ENCODE measurements at regions not wholly inside any gene's neighbourhood (a gene's known extent, or its start where the extent isn't known, plus 50 kb on each side); places are given as distances from the start of the nearest gene placed in this dataset.

GRCh38 chr13:73477441-73477840 is 418.6 kb downstream of the KLF5 start:
- CTCF ChIA-PET, result no interaction called here
- TF ChIP-seq CTCF (IDR thresholded peaks at IDR 0.05), result no peak
- Mint-ChIP-seq H3K9me3 (no peaks in the 10 kb centered on the region), H3K27me3 (no peaks in the 10 kb centered on the region), H3K36me3 (ENCODE audit: low read depth) (no peaks in the 10 kb centered on the region), H3K4me1 (ENCODE audit: low read depth) (no peaks in the 10 kb centered on the region), H3K4me3 (no peak overlapping the region), H3K27ac (no peak overlapping the region)
- no peak for DNase-seq
- intact Hi-C loops (cut with micrococcal nuclease), result no loop called here
- ATAC-seq, result no peak
- POLR2A ChIA-PET, result no interaction called here

GRCh38 chr13:73473016-73473415 is 414.2 kb downstream of the KLF5 start:
- TF ChIP-seq CTCF (IDR thresholded peaks at IDR 0.05), result no peak
- intact Hi-C loops (cut with micrococcal nuclease), result no loop called here
- Mint-ChIP-seq H3K36me3 (ENCODE audit: low read depth) (no peaks in the 10 kb centered on the region), H3K9me3 (no peaks in the 10 kb centered on the region), H3K27ac (no peak overlapping the region), H3K27me3 (no peaks in the 10 kb centered on the region), H3K4me3 (no peak overlapping the region), H3K4me1 (ENCODE audit: low read depth) (no peaks in the 10 kb centered on the region)
- ATAC-seq (no peak), DNase-seq (no peak)
- ChIA-PET CTCF (no interaction called here), POLR2A (no interaction called here)

GRCh38 chr13:73467125-73467524 is 408.3 kb downstream of the KLF5 start:
- ChIA-PET CTCF (interaction anchor here (1.5 kb wide), 1 partner anchor 9 kb away, joined by 4 read pairs; no protein-coding TSS in a partner anchor), POLR2A (no interaction called here)
- intact Hi-C loops (cut with micrococcal nuclease), result no loop called here
- ATAC-seq, result no peak
- H3K4me3 Mint-ChIP-seq, result no peak overlapping the region
- H3K27ac Mint-ChIP-seq, result no peak overlapping the region
- TF ChIP-seq CTCF (IDR thresholded peaks at IDR 0.05), result no peak
- H3K27me3 Mint-ChIP-seq, result no peaks in the 10 kb centered on the region
- no peaks in the 10 kb centered on the region for H3K4me1 Mint-ChIP-seq (ENCODE audit: low read depth)
- DNase-seq, result no peak
- no peaks in the 10 kb centered on the region for H3K36me3 Mint-ChIP-seq (ENCODE audit: low read depth)
- H3K9me3 Mint-ChIP-seq, result no peaks in the 10 kb centered on the region

- Mint-ChIP-seq H3K27ac (no peak overlapping the region), H3K4me1 (ENCODE audit: low read depth) (no peaks in the 10 kb centered on the region), H3K27me3 (no peaks in the 10 kb centered on the region), H3K4me3 (no peak overlapping the region), H3K9me3 (no peaks in the 10 kb centered on the region), H3K36me3 (ENCODE audit: low read depth) (no peaks in the 10 kb centered on the region)
- ChIA-PET POLR2A (no interaction called here), CTCF (interaction anchor here (1.5 kb wide), 1 partner anchor 10 kb away, joined by 4 read pairs; no protein-coding TSS in a partner anchor)
- DNase-seq, result no peak
- intact Hi-C loops (cut with micrococcal nuclease), result no loop called here
- no peak for ATAC-seq
- TF ChIP-seq CTCF (IDR thresholded peaks at IDR 0.05), result no peak
Observed at GRCh38 chr13:73466561-73466960, 407.8 kb downstream of the KLF5 start.

GRCh38 chr13:73465617-73465971 is 406.8 kb downstream of the KLF5 start:
- H3K27me3 Mint-ChIP-seq, result no peaks in the 10 kb centered on the region
- no peaks in the 10 kb centered on the region for H3K36me3 Mint-ChIP-seq (ENCODE audit: low read depth)
- POLR2A ChIA-PET, result no interaction called here
- CTCF ChIA-PET, result no interaction called here
- H3K9me3 Mint-ChIP-seq, result no peaks in the 10 kb centered on the region
- intact Hi-C loops (cut with micrococcal nuclease), result no loop called here
- no peak overlapping the region for H3K4me3 Mint-ChIP-seq
- no peak for TF ChIP-seq CTCF (IDR thresholded peaks at IDR 0.05)
- ATAC-seq (no peak), DNase-seq (no peak)
- H3K27ac Mint-ChIP-seq, result no peak overlapping the region
- no peaks in the 10 kb centered on the region for H3K4me1 Mint-ChIP-seq (ENCODE audit: low read depth)
